ENCODE measurements at regions not wholly inside any gene's neighbourhood (a gene's known extent, or its start where the extent isn't known, plus 50 kb on each side); places are given as distances from the start of the nearest gene placed in this dataset.

DNA sequence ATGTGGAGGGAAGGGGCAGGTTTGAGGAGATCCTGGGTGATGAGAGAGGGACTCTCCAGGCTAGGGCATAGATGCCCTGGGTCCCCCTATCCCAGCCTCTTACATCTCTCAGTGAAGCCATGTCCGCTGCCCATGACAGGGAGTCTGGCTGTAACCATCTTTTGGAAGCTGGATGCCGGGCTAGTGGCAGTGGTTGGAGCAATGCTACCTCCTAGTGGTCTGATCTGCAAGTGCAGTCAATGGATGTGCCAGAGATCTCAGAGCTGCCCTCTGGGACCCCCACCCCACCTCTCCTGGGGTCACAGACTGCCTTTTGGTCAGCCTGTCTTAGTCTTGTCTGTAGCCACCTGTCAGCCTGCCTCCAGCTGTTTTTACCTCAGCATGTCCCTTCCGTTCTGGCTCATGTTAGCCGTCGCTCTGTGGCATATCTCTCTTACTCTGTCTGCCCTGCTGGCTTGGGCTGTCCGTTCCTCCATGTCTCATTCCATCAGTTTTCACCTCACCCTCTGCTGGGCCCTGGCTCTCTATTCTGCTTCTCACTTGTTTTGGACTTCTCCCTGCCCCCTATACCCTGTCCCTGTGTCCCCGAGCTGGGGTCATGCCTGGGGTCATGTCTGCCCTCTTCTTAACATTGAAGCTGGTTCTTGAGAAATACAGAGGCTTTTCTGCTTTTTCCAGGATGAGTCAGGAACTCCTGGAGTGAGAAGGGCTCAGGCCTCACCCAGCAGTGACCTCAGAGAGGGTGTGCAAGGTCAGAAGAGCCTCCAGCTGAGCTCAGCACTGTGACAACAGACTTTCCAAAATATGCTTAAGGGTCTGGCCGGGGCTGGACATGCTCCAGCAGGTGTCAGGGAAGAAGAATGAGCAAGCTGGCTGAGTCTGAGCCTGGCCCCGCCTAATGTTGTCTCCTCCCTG is 52.0 kb upstream of the THY1 start:
- DNase-seq (ENCODE audit: low read depth in 2 of 2), result peak; percentile 36 to 58

DNA sequence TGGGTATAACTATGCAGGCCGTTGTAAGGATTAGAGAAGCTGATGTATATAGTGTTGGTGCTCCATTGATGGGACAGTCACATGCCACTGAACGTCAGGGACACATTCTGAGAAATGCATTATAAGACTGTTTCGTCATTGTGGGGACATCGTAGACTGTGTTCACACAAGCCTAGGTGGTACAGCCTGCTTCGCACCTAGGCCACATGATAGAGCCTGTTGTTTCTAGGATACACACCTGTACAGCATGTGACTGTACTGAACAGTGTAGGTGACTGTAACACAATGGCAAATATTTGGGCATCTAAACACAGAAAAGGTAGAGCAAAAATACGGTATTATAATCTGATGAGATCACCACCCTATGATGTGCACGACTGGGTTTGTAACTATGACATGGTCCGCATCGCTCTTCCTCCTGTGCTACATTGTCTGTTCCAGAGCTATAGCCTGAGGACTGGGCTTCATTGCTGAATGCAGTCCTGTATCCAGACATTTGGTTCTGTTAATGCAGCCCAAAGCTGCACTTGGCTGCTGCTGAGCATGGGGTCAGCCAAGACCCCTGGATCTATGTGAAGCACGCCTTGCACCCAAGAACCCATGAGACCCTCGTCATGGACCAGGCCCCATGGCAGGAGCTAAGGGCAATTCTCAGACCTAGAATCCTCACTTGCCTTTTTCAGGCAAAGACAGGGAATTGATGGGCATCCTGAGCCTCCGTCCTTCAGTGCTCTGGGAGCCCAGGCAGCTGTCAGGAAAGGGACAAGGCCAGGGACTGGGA is 51.1 kb upstream of the THY1 start:
- no peak for DNase-seq (ENCODE audit: low read depth in 2 of 2)

DNA sequence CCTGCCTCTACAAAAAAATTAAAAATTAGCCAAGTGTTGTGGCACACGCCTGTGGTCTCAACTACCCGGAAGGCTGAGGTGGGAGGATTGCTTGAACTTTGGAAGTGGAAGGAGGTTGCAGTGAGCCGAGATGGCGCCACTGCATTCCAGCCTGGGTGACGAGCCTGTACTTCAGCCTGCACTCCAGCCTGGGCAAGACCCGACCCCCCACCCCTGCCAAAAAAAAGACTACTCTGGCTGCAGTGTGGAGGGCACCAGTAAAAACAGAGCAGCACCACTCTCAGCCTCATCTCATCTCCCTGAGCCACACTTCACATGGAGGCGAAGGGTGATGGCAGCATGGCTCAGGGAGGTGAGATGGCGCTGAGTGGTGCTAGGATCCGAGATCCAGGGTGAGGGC is 50.3 kb upstream of the THY1 start:
- no peak for DNase-seq (ENCODE audit: low read depth in 2 of 2)

DNA sequence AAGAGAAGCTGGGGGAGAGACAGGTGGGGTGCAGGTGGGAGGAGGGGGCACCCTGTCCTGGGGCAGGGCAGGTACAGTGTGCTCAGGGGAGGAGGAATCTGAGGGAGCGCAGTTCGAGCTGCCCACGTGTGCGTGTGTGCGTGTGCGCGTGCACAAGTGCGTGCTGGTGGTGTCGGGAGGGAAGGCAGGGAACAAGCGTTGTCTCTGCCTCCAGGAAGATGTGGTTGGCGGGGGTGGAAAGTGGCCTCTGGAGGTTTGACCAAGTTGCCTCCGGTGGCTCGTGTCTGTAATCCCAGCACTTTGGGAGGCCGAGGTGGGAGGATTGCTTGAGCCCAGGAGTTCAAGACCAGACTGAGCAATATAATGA is 49.9 kb upstream of the THY1 start:
- DNase-seq (ENCODE audit: low read depth in 2 of 2), result no peak

All from stimulated activated CD4-positive, alpha-beta T cell treated with anti-CD3 and anti-CD28 coated beads, Interleukin-15, amount 100 ng/mL, for 48 hours (primary cell).